GM10248 (cell line): ENCODE measurements at regions not wholly inside any gene's neighbourhood (a gene's known extent, or its start where the extent isn't known, plus 50 kb on each side); places are given as distances from the start of the nearest gene placed in this dataset.
"Not testable (repeated sequence)": the region's sequence is repeated elsewhere in the genome, so short reads cannot be mapped to it uniquely, and the experiment has no call there.

Source experiments
- CTCF ChIA-PET: fragments of 300-600 bp; sonication (Branson Sonifier 250); formaldehyde crosslinking; extraction: SDS; loops from one replicate; lab custom pipeline; 2021; ENCODE audit warnings: antibody characterized with exemption; lab: Yijun Ruan, JAX
- POLR2A ChIA-PET: fragments of 350-650 bp; sonication (Branson Sonifier 250); formaldehyde crosslinking; extraction: SDS; loops from one replicate; lab custom pipeline; 2020; ENCODE audit warnings: antibody characterized with exemption; lab: Yijun Ruan, JAX
- DNase-seq: peaks from one replicate; pipeline ENCODE4 v3.0.0; 2012; ENCODE audit errors: extremely low spot score
- TF ChIP-seq, protein P1 (sequence below): IDR thresholded peaks from 2 replicates; pipeline ENCODE4 v1.5.1; 2012; ENCODE audit warnings: mild to moderate bottlenecking, low read depth; ENCODE audit errors: extremely low read depth, missing control alignments, control extremely low read depth

DNA sequence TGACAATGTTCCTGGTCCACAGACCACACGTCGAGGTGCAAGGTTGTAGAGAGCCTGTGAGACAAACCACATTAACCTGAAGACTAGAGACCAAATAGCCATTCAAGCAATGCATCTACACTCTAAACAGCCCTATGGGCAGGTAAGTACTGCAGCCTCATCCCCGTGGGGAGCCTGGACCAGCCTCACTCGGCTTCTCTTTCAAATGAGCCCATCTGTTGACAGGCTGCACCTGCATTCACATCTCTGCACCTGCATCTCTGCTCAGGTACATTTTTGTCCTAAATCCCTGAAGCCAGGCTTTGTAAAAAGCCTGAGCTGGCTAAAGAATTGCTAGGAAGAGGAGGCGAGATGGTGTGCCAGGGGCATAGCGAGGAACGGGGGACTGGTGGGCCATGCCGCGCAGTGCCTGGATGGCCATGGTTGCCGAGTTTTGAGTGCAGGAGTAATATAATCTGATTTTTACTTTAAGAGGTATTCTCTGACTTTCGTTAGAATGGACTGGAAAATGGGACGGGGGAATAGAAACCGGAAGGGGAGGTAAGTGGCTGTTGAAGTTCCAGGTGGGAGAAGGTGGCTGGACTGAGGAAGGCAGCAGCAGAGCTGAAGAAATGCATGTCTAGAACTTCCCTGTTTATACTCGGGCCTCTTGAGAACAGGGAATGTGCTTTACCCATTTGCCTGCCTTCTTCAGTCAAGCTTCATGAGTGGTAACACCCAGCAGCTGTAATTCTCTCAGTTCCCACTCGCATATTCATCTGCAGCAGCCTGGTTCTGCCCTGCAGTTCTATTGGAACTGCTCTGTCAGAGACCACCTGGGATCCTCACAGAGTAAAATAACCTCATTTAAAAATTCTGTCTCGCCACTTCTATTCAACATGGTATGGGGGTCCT is 226.4 kb downstream of the OPA1 start:
- ChIA-PET CTCF (interaction anchor here (0.8 to 1.3 kb wide), 2 partner anchors 13 to 497 kb away, joined by 3 read pairs; no protein-coding TSS in a partner anchor), POLR2A (no interaction called here)
- DNase-seq = no peak
- TF ChIP-seq, protein P1, sequence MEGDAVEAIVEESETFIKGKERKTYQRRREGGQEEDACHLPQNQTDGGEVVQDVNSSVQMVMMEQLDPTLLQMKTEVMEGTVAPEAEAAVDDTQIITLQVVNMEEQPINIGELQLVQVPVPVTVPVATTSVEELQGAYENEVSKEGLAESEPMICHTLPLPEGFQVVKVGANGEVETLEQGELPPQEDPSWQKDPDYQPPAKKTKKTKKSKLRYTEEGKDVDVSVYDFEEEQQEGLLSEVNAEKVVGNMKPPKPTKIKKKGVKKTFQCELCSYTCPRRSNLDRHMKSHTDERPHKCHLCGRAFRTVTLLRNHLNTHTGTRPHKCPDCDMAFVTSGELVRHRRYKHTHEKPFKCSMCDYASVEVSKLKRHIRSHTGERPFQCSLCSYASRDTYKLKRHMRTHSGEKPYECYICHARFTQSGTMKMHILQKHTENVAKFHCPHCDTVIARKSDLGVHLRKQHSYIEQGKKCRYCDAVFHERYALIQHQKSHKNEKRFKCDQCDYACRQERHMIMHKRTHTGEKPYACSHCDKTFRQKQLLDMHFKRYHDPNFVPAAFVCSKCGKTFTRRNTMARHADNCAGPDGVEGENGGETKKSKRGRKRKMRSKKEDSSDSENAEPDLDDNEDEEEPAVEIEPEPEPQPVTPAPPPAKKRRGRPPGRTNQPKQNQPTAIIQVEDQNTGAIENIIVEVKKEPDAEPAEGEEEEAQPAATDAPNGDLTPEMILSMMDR = no peak

DNA sequence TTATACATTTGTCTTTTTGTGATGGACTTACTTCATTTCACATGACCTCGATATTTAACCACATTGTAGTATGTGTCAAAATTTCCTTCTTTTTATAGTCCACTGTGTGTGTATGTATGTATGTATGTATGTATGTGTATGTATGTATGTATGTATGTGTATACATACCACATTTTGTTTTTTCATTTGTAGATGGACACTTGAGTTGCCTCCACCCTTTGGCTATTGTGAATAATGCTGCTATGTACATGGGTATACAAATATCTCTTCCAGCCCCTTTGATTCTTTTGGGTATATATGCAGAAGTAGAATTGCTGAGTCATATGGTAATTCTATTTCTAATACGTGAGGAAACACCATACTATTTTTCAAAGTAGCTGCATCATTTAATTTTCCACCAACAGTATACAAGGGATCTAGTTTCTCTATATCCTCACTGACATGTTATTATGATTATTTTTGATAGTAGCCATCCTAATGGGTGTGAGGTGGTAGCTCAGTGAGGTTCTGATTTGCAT is 228.2 kb downstream of the OPA1 start:
- no peak for DNase-seq
- ChIA-PET POLR2A (no interaction called here), CTCF (no interaction called here)
- TF ChIP-seq, protein P1 = no peak

DNA sequence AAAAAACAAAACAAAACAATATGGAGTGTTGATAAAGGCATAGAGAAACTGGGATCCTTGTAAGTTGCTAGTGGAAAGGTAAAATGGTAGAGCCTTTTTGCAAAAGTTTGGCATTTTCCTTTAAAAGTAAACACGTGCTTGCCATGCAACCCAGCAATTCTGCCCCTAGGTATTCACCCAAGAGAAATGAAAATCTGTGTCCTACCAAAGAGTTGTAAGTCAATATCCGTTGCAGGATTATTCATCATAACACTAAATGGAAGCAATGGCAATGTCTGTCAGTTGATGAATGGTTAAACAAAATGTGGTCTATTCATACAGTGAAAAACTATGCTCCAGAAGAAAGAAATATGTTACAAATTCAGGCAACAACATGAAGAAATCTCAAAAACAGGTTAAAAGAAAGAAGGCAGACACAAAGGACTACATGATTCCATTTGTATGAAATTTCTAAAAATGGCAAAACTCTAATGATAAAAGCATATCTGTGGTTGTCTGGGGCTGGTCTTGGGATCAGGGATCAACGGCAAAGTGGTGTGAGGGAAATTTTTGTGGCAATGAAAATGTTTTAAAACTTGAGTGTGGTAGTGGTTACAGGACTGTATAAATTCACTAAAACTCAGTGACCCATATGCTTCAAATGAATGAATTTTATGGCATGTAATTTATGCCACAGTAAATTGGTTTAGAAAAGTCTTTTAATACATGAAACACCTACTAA is 229.6 kb downstream of the OPA1 start:
- ChIA-PET CTCF (no interaction called here), POLR2A (no interaction called here)
- no peak for DNase-seq
- TF ChIP-seq, protein P1 = no peak

DNA sequence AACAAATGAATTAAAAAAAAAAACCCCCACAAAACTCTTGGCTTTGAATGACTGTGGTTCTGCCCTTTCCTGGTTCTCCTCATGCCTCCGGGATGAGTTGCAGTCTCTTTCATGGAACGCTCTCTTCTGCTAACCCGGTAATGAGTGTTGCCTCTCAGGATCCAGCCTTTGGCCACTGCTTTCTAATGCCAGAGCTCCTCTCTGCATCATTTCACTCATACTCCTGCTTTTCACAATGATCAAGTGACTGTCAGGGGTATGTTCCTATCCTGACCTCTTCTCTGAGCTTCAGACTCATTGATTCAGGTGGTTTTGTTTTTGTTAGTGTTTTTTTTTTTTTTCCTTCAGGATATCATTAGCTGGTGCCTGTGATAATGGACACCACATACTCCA is 230.2 kb downstream of the OPA1 start:
- DNase-seq, POLR2A ChIA-PET, CTCF ChIA-PET: not testable (repeated sequence)

DNA sequence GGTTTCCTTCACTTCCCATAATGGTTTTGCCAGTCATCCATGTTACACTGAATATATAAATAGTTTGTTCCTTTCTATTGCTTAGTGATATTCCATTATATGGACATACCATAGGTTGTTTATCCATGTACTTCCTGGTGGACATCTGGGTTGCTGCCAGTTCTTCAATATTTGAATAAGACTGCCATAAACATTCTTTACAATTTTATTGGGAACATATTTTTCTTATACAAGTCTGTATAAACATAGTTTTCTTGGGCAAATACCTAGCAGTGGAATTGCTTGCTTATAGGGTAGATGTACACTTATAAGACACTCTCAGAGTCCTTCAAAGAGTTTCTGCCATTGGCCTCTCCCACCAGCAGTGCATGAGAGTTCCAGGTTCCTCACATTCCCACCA is 231.4 kb downstream of the OPA1 start:
- no peak for DNase-seq
- ChIA-PET CTCF (no interaction called here), POLR2A (no interaction called here)
- TF ChIP-seq, protein P1 = no peak

DNA sequence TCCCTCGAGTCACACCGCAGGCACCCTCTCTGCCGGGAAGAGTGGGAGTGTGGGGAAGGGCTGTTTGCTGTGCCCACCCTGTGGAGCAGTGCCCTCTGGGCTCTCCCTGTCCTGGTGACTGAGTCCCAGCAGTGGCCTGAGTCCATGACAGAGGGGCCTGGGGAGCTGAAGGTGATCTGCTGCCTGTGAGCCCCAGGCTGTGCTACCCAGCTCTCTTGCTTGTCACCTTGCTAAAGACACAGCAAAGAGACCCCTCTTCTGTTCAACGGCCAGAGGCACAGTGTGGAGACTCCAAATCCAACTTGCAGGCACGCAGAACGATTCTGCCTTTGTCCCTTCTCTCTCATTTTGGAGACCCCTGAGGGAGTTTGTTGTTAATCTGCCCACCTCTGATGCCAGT is 232.6 kb downstream of the OPA1 start:
- POLR2A ChIA-PET = no interaction called here
- CTCF ChIA-PET = no interaction called here
- no peak for DNase-seq
- TF ChIP-seq, protein P1 = no peak
